Ishikawa (cell line): ENCODE measurements at regions not wholly inside any gene's neighbourhood (a gene's known extent, or its start where the extent isn't known, plus 50 kb on each side); places are given as distances from the start of the nearest gene placed in this dataset.

Source experiments
- CEBPB ChIP-seq: IDR thresholded peaks from 2 replicates; pipeline ENCODE4 v1.6.1; 2012
- CREB1 ChIP-seq: IDR thresholded peaks from 2 replicates; pipeline ENCODE4 v1.6.1; 2012; ENCODE audit warnings: low read depth
- EGR1 ChIP-seq: IDR thresholded peaks from 2 replicates; pipeline ENCODE4 v1.6.1; 2012
- EP300 ChIP-seq: IDR thresholded peaks from 2 replicates; pipeline ENCODE4 v1.6.1; 2012; ENCODE audit warnings: borderline replicate concordance
- FOXM1 ChIP-seq: IDR thresholded peaks from 2 replicates; pipeline ENCODE4 v1.6.1; 2012; ENCODE audit warnings: low read depth, borderline replicate concordance
- MAX ChIP-seq: IDR thresholded peaks from 2 replicates; pipeline ENCODE4 v1.6.1; 2012
- NFIC ChIP-seq: IDR thresholded peaks from 2 replicates; pipeline ENCODE4 v1.6.1; 2012
- RAD21 ChIP-seq: IDR thresholded peaks from 2 replicates; pipeline ENCODE4 v1.6.1; 2012; ENCODE audit warnings: low read depth
- REST ChIP-seq: IDR thresholded peaks from 2 replicates; pipeline ENCODE4 v1.6.1; 2012; ENCODE audit warnings: low read depth, mild to moderate bottlenecking
- TAF1 ChIP-seq: IDR thresholded peaks from 2 replicates; pipeline ENCODE4 v1.6.1; 2012; ENCODE audit warnings: low read depth, mild to moderate bottlenecking
- TCF12 ChIP-seq: IDR thresholded peaks from 2 replicates; pipeline ENCODE4 v1.6.1; 2012; ENCODE audit warnings: low read depth
- TEAD4 ChIP-seq: IDR thresholded peaks from 2 replicates; pipeline ENCODE4 v1.6.1; 2012
- USF1 ChIP-seq: IDR thresholded peaks from 2 replicates; pipeline ENCODE4 v1.6.1; 2012
- YY1 ChIP-seq: IDR thresholded peaks from 2 replicates; pipeline ENCODE4 v1.6.1; 2012; ENCODE audit warnings: low read depth
- ZBTB7A ChIP-seq: IDR thresholded peaks from 2 replicates; pipeline ENCODE4 v1.6.1; 2012; ENCODE audit warnings: low read depth

GRCh38 chr14:55513491-55513890 lies 66.5 kb upstream of the KTN1 start:
- TF ChIP-seq CREB1 (no peak), TCF12 (no peak), MAX (no peak), RAD21 (no peak), NFIC (no peak), FOXM1 (no peak), YY1 (no peak), CEBPB (no peak), ZBTB7A (no peak), TEAD4 (no peak), USF1 (no peak), EP300 (no peak), EGR1 (no peak), REST (no peak), TAF1 (no peak)

GRCh38 chr14:55514819-55515490 lies 65.1 kb upstream of the KTN1 start:
- no peak for TF ChIP-seq CEBPB
- peak; percentile 27; the same call in 1 of the 2 replicates for TF ChIP-seq USF1

GRCh38 chr14:55516776-55517175 lies 63.2 kb upstream of the KTN1 start:
- TF ChIP-seq REST (no peak), CEBPB (no peak), TAF1 (no peak), ZBTB7A (no peak), TCF12 (no peak), EGR1 (no peak), NFIC (no peak), CREB1 (no peak), FOXM1 (no peak), YY1 (no peak), EP300 (no peak), USF1 (no peak), MAX (no peak), TEAD4 (no peak), RAD21 (no peak)

- TF ChIP-seq REST (no peak), ZBTB7A (no peak), MAX (no peak), RAD21 (no peak), YY1 (no peak), CREB1 (no peak), NFIC (no peak), EGR1 (no peak), TEAD4 (no peak), TAF1 (no peak), USF1 (no peak), EP300 (no peak), TCF12 (no peak), FOXM1 (no peak), CEBPB (no peak)
Measured at GRCh38 chr14:55518391-55518790, 61.6 kb upstream of the KTN1 start.
